ENCODE measurements at regions not wholly inside any gene's neighbourhood (a gene's known extent, or its start where the extent isn't known, plus 50 kb on each side); places are given as distances from the start of the nearest gene placed in this dataset.
"Not testable (repeated sequence)": the region's sequence is repeated elsewhere in the genome, so short reads cannot be mapped to it uniquely, and the experiment has no call there.

DNA sequence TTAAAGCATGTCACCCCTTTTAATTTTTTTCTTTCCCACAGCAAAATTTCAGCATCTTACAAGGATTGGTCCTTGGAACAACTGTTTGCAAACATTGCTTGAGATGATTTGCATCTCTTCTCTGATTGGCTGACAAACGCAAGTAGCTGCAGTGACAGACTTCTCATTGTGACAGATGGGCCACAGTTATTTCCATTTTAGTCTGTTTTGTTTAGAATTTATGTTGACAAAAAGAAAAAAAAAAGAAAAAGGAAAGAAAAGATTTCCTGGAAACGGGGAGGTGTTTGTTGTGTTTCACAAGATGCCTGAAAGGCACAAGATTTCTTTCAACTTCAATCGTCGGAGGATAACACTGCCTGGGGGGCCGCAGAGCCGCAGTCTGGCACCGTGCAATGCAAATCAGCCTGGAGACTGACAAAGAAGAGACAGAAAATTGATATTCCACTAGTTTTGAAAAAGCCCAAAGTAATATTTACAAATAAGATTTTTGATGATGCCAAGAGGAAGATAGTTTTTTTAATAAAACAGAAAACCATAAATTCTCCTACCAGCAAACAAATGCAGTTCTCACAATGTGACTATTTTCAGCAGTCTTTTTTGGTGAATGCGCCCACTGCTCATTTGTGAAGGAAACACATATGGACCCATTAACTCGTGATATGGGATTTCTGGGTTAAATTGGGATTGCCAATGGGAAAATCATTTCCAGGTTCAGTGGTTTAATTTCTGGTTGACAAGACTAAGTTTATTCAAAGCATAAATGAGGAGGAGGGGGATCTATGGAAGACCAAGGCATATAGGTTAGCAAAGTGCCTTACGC is 296.2 kb upstream of the SMIM21 start:
- no peak for DNase-seq

DNA sequence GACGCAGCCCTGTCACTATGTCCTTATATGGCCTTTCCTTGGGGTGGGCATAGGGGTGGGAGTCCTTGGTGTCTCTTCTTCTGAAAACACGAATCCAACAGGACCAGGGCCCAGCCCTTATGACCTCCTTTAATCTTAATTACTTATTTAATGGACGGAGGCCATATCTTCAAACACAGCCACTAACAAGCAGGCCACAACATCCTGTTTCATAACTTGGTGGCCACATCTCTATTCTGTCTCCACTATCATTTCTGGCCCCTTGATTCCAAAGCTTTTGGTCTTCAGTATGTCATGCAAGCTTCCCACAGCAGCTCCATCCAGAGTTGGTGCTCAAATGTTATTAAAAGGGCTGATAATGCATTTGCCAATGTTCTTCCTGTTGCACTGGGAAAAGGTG is 287.3 kb upstream of the SMIM21 start:
- no peak for DNase-seq

DNA sequence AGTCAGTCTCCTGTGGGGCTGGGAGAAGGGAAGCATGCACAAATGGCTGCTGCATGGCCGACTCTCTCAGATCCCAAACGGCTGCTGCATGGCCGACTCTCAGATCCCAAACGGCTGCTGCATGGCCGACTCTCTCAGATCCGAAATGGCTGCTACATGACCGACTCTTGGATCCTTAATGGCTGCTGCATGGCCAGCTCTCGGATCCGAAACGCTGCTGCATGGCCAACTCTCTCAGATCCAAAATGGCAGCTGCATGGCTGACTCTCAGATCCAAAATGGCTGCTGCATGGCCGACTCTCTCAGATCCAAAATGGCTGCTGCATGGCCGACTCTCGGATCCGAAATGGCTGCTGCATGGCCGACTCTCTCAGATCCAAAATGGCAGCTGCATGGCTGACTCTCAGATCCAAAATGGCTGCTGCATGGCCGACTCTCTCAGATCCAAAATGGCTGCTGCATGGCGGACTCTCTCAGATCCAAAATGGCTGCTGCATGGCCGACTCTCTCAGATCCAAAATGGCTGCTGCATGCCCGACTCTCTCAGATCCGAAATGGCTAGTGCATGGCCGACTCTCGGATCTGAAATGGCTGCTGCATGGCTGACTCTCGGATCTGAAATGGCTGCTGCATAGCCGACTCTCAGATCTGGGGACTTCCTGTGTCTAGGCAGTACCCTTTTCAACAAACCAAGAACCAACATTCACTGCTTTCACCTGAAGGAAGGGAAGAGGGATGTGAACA is 284.8 kb upstream of the SMIM21 start:
- not testable (repeated sequence) for DNase-seq

DNA sequence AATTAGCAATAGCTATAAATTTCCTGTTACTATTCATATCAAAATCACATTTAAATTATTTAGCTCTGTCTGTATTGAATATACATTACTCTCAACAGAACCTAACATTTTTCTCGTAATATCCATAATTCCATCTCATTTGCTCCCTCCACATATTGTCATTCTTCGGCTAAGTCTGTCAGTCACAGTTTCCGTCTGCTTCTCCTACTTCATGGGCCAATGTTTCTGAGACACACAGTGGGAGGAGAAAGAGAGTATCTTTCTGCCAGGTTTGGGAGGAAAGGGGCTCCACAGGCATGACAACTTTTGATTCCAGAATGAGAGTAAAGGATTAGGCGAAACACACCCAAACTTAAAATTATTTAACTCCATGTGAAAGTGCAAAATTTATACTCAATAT is 273.1 kb upstream of the SMIM21 start:
- no peak for DNase-seq

DNA sequence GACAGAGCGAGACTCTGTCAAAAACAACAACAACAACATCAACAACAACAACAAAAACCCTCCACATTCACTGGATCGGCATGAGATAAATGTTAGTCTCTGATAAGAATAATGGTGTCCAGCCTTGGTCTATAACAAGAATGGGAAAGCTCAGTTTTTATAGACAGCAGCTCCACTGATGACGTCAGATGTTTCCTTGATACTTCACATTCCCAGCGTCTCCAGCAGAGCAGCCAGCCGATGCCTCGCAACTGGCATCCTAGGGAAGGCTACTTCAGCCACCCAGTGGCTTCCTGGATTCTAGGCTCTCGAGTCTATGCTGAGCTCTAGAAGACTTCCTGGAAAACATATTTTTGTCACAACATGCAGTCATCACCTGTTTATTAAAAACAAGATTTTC is 271.4 kb upstream of the SMIM21 start:
- no peak for DNase-seq

DNA sequence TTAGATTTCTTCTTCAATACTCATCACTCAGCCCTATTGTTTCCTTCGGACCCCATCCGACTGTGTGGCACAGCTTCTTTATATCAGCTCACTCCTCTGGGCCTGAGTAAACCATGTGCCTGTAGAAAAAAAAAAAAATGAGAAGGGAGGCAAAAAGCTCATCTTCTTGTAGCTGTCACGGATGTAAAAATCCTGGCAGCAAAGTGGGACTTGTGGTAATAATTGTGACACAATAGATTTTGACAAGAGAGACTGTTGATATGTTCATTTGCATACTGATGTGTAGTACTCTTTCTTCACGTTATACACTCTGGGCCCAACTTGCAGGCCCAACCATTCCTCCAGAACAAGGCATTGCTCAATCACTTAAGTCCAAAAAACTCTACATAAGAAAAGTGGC is 270.0 kb upstream of the SMIM21 start:
- DNase-seq: no peak

DNA sequence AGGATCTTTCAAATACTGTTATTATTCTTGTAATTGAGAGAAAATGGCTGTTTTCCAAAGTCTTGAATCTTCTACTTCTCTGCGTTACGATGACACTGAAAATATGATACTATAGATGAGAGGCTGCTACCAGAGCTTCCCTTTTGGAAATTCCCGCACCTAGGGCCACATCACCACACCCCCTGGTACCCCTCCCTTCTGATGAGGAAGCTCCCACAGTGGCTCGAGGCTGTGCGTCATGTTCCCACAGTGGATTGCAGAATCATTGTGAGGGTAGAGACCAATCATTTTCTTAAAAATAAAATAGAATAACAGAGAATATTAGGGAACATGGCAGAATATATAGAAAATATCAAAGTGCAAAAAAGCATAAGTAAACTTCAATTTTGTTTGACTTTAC is 268.9 kb upstream of the SMIM21 start:
- DNase-seq: no peak

DNA sequence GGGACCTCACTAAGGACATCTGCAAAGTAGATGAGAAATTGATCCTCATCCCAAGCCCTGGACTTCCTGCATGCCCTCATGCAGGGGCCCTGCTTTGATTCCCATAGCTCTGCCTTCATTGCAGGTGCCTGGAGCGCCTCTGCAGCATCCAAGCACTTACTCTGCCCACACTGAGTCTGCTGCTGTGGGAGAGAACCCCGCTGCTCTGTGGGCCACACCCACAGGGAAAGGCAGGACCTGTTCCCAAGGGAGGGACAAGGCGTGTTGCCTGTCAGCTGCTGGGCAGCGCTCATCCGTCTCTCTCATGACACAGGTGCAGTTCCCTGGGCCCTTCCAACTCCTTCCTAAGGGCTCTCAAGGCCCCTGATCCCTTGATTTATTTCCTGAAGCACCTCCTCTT is 266.8 kb upstream of the SMIM21 start:
- no peak for DNase-seq

DNA sequence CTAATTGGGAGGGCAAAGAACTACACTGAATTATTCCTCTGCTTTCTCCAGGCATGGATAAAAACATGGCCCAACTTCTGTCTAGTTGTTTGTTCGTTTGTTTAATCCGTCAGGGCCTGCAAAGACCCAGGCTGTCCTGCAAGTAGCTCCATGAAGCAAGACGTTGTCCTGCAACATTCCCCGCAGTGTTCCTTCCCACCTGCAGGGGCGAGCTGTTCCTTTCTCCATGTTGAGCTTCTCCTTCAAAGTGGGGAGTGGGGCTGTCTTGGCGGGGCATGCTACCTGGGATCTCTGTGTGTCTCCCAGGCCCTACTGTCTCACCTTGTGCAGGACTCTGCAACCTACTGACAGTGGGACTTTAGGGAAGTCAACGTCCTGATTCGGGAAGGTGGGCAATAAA is 264.0 kb upstream of the SMIM21 start:
- DNase-seq: no peak

DNA sequence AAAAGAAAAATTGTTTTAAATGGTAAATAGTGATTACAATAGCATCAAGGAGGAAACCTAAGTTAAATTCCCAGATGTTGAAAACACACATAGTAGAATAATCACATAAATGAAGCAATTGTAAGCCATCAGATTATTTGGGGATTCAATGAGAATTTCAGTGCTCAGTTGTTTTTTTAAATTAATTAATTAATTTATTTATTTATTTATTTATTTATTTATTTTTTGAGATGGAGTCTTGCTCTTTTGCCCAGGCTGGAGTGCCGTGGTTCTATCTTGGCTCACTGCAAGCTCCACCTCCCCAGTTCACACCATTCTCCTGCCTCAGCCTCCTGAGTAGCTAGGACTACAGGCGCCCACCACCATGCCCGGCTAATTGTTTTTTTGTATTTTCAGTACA is 262.8 kb upstream of the SMIM21 start:
- not testable (repeated sequence) for DNase-seq

DNA sequence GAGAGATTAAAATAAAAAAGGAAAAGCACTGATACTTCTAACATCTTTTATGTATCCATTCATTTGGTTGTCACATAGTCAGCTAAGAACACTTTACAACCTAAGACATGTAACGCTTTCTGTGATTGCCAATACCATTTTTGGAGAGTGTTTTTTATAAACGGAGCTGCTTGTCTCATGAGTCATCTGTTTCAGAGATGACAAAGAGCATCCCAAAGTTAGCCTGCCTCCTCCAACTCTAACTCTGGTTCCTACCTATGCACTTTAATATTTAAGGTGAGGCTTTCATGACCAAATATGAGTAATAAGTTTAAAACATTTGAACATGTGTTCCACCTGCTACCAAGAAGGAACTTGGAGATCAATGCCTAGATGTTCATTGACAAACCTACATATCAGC is 260.1 kb upstream of the SMIM21 start:
- no peak for DNase-seq

DNA sequence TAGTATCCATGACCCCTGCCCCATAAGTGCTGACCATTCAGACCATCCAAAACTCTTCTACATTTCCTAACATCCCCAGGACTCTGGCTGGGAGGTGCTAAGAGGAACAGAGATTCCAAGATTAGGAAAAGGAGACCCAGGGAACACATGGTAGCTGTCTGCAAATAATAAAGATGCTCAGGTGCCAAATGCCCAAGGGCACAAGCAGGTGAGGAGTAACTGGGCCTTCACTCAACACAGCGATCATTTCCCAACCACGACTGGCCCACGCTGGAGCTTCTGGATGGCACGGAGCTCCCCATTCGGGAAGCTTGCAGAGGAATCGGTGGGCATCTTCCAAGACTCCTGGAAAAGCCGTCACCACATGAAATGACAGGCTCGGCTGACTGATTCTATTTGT is 255.9 kb upstream of the SMIM21 start:
- DNase-seq: no peak

DNA sequence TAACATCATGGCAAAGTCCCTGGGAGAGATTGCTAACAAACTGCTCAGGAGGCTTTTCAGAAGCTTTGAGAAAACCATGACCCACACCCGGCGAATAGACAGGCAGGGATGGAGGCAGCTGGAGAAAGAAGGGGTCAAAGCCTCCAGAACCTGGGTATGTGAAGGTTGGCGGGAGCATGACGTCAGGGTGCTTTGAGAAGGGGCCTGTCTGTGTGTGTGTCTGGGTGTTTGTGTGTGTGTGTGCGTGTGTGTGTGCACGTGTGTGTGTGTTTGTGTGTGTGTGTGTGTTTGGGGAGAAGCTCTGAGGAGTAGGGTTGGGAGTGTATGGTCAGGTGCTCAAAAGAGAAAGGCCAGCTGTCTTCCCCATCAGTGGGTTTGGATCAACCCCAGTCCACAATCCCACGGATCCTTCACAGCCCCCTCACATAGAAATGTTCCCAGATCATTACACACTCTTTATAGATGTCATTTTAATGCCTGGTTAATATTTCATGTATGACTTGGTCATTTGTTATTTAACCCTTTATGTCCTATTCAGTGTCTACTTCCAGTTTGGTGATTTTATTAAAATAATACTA is 254.1 kb upstream of the SMIM21 start:
- no peak for DNase-seq

DNA sequence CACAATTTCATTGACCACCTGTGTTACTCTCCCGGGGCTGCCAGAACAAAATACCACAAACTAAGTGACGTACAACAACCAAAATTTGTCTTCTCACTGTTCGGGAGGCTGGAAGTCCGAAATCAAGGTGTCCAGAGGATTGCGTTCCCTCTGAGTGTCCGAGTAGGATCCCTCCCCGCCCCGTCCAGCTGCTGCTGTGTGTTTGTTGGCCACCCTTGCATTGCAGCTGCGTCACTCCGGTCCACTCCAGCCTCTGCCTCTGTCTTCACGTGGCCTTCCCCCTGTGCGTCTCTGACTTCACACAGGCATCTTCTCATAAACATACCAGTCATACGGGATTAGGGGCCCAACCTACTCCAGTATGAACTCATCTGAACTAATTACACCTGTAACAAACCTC is 251.8 kb upstream of the SMIM21 start:
- no peak for DNase-seq

DNA sequence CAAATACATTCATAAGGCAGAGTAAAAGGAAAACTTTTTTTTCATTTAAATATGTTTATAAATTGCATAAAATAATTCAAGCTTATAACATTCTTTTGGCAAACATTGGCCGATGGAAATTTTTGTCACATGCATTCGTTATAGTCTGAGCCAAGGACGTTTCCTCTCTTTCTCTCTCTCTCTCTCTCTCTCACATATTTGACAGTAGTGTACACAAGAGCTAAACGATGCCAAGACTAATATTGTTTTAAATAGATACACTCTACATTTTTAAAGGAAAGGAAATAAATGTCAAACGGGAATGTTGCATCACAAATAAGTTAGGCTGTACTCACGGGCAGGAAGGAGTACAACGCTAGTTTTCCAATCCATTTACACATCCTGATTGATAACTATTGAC is 251.1 kb upstream of the SMIM21 start:
- no peak for DNase-seq

DNA sequence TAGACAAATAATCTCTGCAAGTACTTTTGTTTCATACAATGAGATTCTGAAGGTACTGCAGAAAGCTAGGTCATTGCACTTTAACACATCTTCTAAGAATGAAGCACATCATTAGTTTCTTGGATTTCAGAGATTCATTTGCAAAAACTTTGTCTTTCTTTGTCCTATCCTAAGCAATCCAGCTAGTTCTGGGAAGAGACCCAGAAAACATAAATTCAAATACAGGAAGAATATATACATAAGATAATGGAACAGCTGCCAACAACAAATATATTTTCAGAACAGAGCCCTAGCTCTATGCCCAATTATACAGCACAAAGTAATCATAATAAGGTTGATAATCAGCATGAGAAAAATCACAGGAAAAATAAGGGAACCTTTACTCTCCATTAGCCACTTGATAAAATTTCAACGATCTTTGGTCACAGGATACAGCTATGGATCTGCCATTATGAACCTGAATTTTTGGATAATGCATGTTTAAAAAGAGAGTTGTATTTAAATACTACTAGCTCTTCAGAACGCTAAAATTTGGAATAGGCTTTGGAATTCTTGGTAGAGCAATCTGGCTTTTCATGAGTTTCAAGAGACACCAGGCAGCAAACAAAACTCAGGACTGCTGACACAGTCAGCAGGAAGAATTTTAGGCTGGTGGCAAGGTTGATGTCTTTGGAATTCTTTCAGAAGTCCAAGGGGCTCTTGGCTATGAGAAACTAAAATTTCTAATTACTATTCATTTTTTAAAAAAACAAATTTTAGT is 250.4 kb upstream of the SMIM21 start:
- DNase-seq: no peak

DNA sequence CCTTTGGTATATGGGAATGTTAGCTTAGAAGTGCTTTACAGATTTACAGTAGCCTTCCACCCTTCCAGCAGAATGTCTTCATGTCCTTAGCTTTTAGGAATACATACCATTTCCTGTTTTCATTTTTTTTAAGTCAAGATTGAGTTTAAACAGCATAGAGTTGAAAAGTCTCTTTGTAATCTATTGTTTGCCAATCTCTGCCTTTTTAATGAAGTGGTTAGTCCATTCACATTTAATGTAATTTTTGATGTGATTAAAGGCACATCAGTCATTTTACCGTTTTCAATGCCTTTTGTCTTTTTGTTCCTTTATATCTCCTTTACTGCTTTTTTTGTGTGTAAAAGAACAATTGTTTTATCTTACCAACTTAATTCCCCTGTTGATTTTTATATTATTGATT is 233.4 kb upstream of the SMIM21 start:
- DNase-seq: no peak

DNA sequence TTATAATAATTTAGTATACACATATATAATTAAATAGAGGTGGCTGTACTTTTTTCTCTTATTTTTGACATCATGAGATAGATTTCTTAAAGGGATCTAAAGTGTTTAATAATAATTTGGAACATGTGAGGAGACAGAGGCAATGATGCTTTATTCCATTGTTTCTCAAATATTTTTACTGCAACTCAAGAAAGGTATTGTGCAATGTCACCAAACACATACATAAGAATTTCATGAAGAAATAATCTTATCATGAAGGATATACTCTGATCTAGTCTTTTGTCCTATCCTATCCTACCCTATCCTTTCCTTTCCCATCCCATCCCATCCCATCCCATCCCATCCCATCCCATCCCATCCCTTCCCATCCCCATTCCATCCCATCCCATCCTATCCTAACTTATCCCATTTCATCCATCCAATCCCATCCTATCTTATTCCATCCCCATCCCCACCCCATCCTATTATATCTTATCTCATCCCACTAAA is 232.1 kb upstream of the SMIM21 start:
- no peak for DNase-seq

DNA sequence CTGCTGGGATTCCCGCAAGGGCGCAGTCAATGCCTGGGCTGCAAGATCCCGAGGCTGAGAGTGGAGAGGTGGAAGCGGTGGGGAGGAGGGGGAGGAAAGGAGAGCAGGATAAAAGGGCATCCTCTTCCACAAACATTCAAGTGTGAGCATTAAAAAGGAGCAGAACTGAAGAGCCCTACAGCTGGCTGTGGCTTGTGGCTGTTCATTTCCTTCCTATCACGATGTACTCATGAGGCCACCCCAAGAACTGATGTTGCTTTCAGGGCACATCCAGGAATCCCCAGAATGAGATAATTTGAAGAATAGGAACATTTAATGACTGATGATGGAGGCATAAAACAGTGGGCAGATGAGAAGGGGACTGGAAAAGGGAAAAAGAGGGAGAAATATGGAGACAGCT is 230.8 kb upstream of the SMIM21 start:
- DNase-seq: no peak

DNA sequence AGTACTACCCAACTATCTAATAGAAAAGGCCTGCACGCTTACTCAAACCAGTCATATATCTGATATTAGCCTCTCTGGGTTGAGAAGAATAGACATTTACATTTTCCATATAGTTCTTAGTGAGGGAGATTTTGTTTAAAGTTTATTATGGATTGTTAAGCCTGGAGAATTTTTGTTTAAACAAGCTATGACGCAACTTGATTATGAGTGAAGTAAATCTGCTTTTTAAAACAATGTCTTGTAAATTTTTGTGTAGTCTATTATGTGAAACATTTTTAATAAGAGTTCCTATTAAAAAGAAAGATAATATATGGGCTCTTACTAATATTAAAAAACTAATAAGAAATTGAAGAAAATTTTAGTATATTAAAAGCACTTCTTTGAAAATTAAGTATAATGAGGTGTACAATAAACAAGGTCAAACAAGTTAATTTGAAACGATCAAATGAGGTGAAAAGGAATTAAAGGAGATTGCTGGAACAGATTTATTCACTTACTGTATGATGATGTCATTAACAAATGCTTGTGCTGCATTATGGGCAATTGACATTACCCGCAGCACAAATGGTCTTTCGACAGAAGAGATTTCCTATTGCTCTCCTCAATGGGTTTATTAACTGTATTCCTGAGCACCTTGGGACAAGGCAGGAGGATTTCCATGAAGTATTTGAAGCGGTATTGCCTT is 229.2 kb upstream of the SMIM21 start:
- DNase-seq: no peak

DNA sequence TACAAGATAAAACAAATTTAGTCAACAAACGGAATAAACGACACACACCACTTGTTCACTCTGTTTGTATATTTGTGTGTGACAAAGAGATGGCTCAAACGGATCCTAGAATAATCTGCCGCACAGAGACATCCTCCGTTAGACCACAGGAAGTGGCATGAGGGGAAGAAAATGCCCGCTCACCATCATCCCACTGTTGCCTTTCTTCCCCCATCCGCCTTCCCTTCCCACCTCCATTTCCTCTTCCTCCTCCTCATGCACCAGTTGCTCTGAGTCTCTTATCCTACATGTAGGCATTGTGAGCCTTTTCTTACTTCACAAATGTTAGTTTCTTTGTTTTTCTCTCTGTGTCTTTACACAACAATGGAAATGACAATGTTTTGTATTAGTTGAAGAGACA is 228.5 kb upstream of the SMIM21 start:
- no peak for DNase-seq

DNA sequence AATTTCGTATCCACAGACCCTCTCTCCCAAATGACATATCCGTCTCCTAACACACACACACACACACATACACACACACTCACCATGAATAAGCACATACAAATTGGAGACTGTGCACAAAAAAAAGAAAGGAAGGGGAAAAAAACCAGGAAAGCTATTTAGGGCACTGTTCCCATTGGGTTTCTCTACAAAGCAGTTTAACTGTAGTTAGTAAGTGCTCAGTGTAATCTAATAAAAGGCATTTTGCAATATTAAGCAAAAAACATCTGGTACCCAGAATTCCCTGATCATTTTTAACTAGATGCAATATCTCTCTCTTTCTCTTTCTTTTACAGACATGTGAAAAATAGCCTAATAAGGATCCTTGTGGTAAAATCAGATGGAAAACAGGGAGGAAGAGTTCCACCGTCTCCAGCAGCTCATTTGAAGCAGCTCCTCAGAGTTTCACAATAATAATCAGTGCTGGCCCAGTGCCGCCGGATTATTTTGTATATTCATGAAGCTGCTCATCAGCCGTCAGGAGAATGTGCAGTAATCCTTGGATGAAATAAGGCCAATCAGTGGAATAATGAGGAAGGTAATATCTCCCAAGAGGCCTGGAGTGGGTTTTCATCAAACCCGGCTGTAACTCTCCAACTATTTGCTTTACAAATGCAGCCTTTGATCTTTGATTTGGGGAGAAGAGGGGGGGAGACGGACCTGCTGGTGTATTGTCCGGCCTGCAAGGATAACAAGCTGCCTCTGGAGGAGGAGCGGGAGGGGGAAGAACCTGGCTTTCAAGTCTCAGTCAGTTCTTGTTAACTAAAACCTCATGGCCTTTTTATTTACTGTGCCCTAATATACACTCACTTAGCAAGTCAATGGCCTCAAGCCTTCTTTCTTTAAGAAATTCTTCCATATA is 227.6 kb upstream of the SMIM21 start:
- DNase-seq: no peak

Measured in CD4-positive, alpha-beta T cell treated with Interleukin-10 for 1 hour (primary cell).